ENCODE measurements at regions not wholly inside any gene's neighbourhood (a gene's known extent, or its start where the extent isn't known, plus 50 kb on each side); places are given as distances from the start of the nearest gene placed in this dataset.
"Not testable (repeated sequence)": the region's sequence is repeated elsewhere in the genome, so short reads cannot be mapped to it uniquely, and the experiment has no call there.

GRCh38 chr19:37303591-37304171 is 67.2 kb upstream of the ZNF527 start:
- intact Hi-C loops (cut with DNase I), result no loop called here
- DNase-seq, result peak in 2 of 10 donors; percentile 78 to 80

- intact Hi-C loops (cut with DNase I), result no loop called here
- peak in 9 of 10 donors; percentile 28 to 93 (median 73) for DNase-seq
Measured at GRCh38 chr19:37304190-37304883, 66.6 kb upstream of the ZNF527 start.

- intact Hi-C loops (cut with DNase I), result no loop called here
- no peak for DNase-seq
Measured at GRCh38 chr19:37304884-37305255, 66.0 kb upstream of the ZNF527 start.

GRCh38 chr19:37306383-37306963 is 64.4 kb upstream of the ZNF527 start:
- peak in 1 of 10 donors; percentile 66 for DNase-seq
- intact Hi-C loops (cut with DNase I), result no loop called here

- DNase-seq, result peak in 1 of 10 donors; percentile 29
- intact Hi-C loops (cut with DNase I), result no loop called here
Measured at GRCh38 chr19:37309834-37310575, 60.9 kb upstream of the ZNF527 start.

- peak; percentile 36 to 95 (median 66) for DNase-seq
- intact Hi-C loops (cut with DNase I), result not testable (repeated sequence)
Measured at GRCh38 chr19:37312531-37313334, 58.2 kb upstream of the ZNF527 start.

- intact Hi-C loops (cut with DNase I), result no loop called here
- DNase-seq, result no peak
Measured at GRCh38 chr19:37313335-37313627, 57.6 kb upstream of the ZNF527 start.

GRCh38 chr19:37317403-37318209 is 53.3 kb upstream of the ZNF527 start:
- intact Hi-C loops (cut with DNase I), result no loop called here
- DNase-seq, result peak; percentile 96 to 100 (median 98)

GRCh38 chr19:37320988-37321387 is 49.9 kb upstream of the ZNF527 start:
- intact Hi-C loops (cut with DNase I); DNase-seq: not testable (repeated sequence)

Data from posterior cingulate gyrus (tissue), 11 donors.